HL-60 (cell line): ENCODE measurements at regions not wholly inside any gene's neighbourhood (a gene's known extent, or its start where the extent isn't known, plus 50 kb on each side); places are given as distances from the start of the nearest gene placed in this dataset.

Experiments used
- DNase-seq, 2 experiments: peaks; one replicate each; pipeline ENCODE4 v3.0.0-alpha.2; 2010 to 2020; ENCODE audit warnings: low read depth in 1 of 2, low spot score in 1 of 2
- H3K27ac ChIP-seq: fragments of 250-450 bp; sonication (Bioruptor Pico); replicated peaks from 2 replicates; pipeline ENCODE4 v1.5.1; 2020; ENCODE audit warnings: mild to moderate bottlenecking, moderate library complexity
- H3K27me3 ChIP-seq: fragments of 250-450 bp; sonication (Bioruptor Pico); 2 replicates; pipeline ENCODE4 v1.5.1; 2021; ENCODE audit warnings: mild to moderate bottlenecking, moderate library complexity; ENCODE audit not compliant: insufficient read depth, poor library complexity, severe bottlenecking
- H3K4me3 ChIP-seq: replicated peaks from 2 replicates; pipeline ENCODE4 v1.5.1; 2011; ENCODE audit warnings: mild to moderate bottlenecking, control low read depth, low read length; ENCODE audit not compliant: insufficient read depth
- CTCF ChIP-seq: IDR thresholded peaks from one replicate; pipeline ENCODE4 v1.5.1; 2011; ENCODE audit warnings: low read length, control low read depth, inconsistent platforms; ENCODE audit not compliant: insufficient read depth
- GABPA ChIP-seq: IDR thresholded peaks from 2 replicates; pipeline ENCODE4 v1.6.1; 2012; ENCODE audit warnings: low read depth
- POLR2AphosphoS5 ChIP-seq: IDR thresholded peaks from 2 replicates; pipeline ENCODE4 v1.6.1; 2012; ENCODE audit warnings: low read depth
- REST ChIP-seq: IDR thresholded peaks from 2 replicates; pipeline ENCODE4 v1.6.1; 2012; ENCODE audit warnings: low read depth; ENCODE audit not compliant: insufficient replicate concordance
- SPI1 ChIP-seq: IDR thresholded peaks from 2 replicates; pipeline ENCODE4 v1.6.1; 2012; ENCODE audit warnings: low read depth, mild to moderate bottlenecking, borderline replicate concordance

GRCh38 chr11:8340296-8340695, 76.6 kb upstream of the LMO1 start:
- TF ChIP-seq POLR2AphosphoS5 (no peak), SPI1 (peak; percentile 75; the same call in 1 of the 2 replicates)
- DNase-seq: peak in 1 of 2 experiments; percentile 76
- H3K27ac ChIP-seq: no peak overlapping the region
- H3K4me3 ChIP-seq: no peak overlapping the region
- no peaks in the 10 kb centered on the region for H3K27me3 ChIP-seq

- Histone ChIP-seq H3K4me3 (no peak overlapping the region), H3K27me3 (no peaks in the 10 kb centered on the region), H3K27ac (no peak overlapping the region)
- DNase-seq: no peak
- TF ChIP-seq CTCF: no peak
- TF ChIP-seq GABPA: no peak
- TF ChIP-seq REST: no peak
- no peak for TF ChIP-seq POLR2AphosphoS5
- no peak for TF ChIP-seq SPI1
These were observed 75.9 kb upstream of the LMO1 start for GRCh38 chr11:8339592-8340022.

GRCh38 chr11:8338138-8338537, 74.5 kb upstream of the LMO1 start:
- Histone ChIP-seq H3K4me3 (no peak overlapping the region), H3K27me3 (no peaks in the 10 kb centered on the region), H3K27ac (no peak overlapping the region)
- TF ChIP-seq GABPA (no peak), POLR2AphosphoS5 (no peak), REST (no peak), SPI1 (no peak), CTCF (peak; percentile 73)
- DNase-seq: peak in 1 of 2 experiments; percentile 14

- DNase-seq: no peak
- Histone ChIP-seq H3K4me3 (no peak overlapping the region), H3K27ac (no peak overlapping the region), H3K27me3 (no peaks in the 10 kb centered on the region)
- TF ChIP-seq GABPA: no peak
- no peak for TF ChIP-seq CTCF
- no peak for TF ChIP-seq POLR2AphosphoS5
- TF ChIP-seq SPI1: no peak
- no peak for TF ChIP-seq REST
These were observed 73.6 kb upstream of the LMO1 start for GRCh38 chr11:8337130-8337795.
